GM12878 (cell line): ENCODE measurements at regions not wholly inside any gene's neighbourhood (a gene's known extent, or its start where the extent isn't known, plus 50 kb on each side); places are given as distances from the start of the nearest gene placed in this dataset.

ENCODE experiments used
- ATAC-seq: fragments of 200-7000 bp; cut with Tn5 transposase; 3 replicates; pipeline ENCODE4 v1.9.1; 2020; ENCODE audit warnings: mild to moderate bottlenecking, moderate library complexity
- BruUV-seq: library from RNA; stranded (reverse); fragments of 400-500 nt; replicated peaks from 2 replicates; lab custom pipeline; 2021; lab: Mats Ljungman, UMichigan
- CTCF ChIA-PET: fragments of 300-600 bp; sonication (Branson Sonifier 250); formaldehyde crosslinking; extraction: SDS; loops from one replicate; lab custom pipeline; 2021; ENCODE audit warnings: inconsistent platforms; lab: Yijun Ruan, JAX
- POLR2A ChIA-PET: fragments of 350-600 bp; formaldehyde crosslinking; extraction: SDS; loops from one replicate; lab custom pipeline; 2021; ENCODE audit warnings: inconsistent platforms; lab: Charles Lee
- RAD21 ChIA-PET: fragments of 300-600 bp; sonication (Branson Sonifier 250); formaldehyde crosslinking; loops from one replicate; lab custom pipeline; 2023; ENCODE audit warnings: antibody characterized with exemption; ENCODE audit not compliant: unreplicated experiment; lab: Charles Lee
- SMC1A ChIA-PET: fragments of 300-600 bp; sonication (Branson Sonifier 250); formaldehyde crosslinking; loops from one replicate; lab custom pipeline; 2023; ENCODE audit not compliant: unreplicated experiment, uncharacterized antibody; lab: Charles Lee
- DNase-seq: peaks from one replicate; pipeline ENCODE4 v3.0.0-alpha.2; 2011; ENCODE audit warnings: low read depth, low spot score
- FAIRE-seq: peaks from 3 replicates; lab custom pipeline; 2011; peaks lifted over from hg19 to GRCh38; lab: Jason Lieb, UNC
- H2AFZ ChIP-seq: 2 replicates; pipeline ENCODE4 v1.6.0; 2011; ENCODE audit warnings: low read depth, low read length, control low read depth; ENCODE audit not compliant: control insufficient read depth
- H3K27ac ChIP-seq: 2 replicates; pipeline ENCODE4 v1.5.1; 2011; ENCODE audit warnings: control low read depth; ENCODE audit not compliant: control insufficient read depth, insufficient read depth
- H3K27me3 ChIP-seq, 2 experiments: replicated peaks in 1 of 2; 2 replicates each; pipeline versions ENCODE4 v1.6.0 to v1.6.1; 2011; ENCODE audit warnings: low read length in 1 of 2; ENCODE audit not compliant: control insufficient read depth in 2 of 2, insufficient read depth in 2 of 2
- H3K36me3 ChIP-seq, 2 experiments: 2 replicates each; pipeline ENCODE4 v1.5.1; 2011; ENCODE audit warnings: low read length in 1 of 2; ENCODE audit not compliant: control insufficient read depth in 2 of 2, insufficient read depth in 2 of 2
- H3K4me1 ChIP-seq: 2 replicates; pipeline ENCODE4 v1.6.1; 2011; ENCODE audit warnings: mild to moderate bottlenecking, low read length, moderate library complexity, mixed read lengths; ENCODE audit not compliant: control insufficient read depth, insufficient read depth
- H3K4me2 ChIP-seq: 2 replicates; pipeline ENCODE4 v1.6.0; 2011; ENCODE audit warnings: control low read depth; ENCODE audit not compliant: control insufficient read depth, insufficient read depth
- H3K4me3 ChIP-seq: fragments of 200-600 bp; sonication (generic); 2 replicates; pipeline ENCODE4 v1.5.1; 2016
- H3K79me2 ChIP-seq: 2 replicates; pipeline ENCODE4 v1.6.0; 2011; ENCODE audit warnings: low read length; ENCODE audit not compliant: control insufficient read depth, insufficient read depth
- H3K9ac ChIP-seq: 2 replicates; pipeline ENCODE4 v1.8.0; 2011; ENCODE audit warnings: low read length, control low read depth, mixed read lengths; ENCODE audit not compliant: control insufficient read depth, insufficient read depth
- H3K9me3 ChIP-seq: replicated peaks from 3 replicates; pipeline ENCODE4 v1.5.1; 2011; ENCODE audit warnings: mild to moderate bottlenecking, low read length; ENCODE audit not compliant: control insufficient read depth, insufficient read depth
- H4K20me1 ChIP-seq: 2 replicates; pipeline ENCODE4 v1.6.0; 2011; ENCODE audit not compliant: control insufficient read depth, insufficient read depth
- BMI1 ChIP-seq: fragments of 450-650 bp; IDR thresholded peaks from 2 replicates; pipeline ENCODE4 v1.6.1; 2016; ENCODE audit warnings: mild to moderate bottlenecking, moderate library complexity, borderline replicate concordance
- HDGF ChIP-seq: fragments of 450-650 bp; IDR thresholded peaks from 2 replicates; pipeline ENCODE4 v1.6.1; 2016; ENCODE audit warnings: antibody characterized with exemption
- MEF2B ChIP-seq: fragments of 450-650 bp; IDR thresholded peaks from 2 replicates; pipeline ENCODE4 v1.6.1; 2018; ENCODE audit warnings: mild to moderate bottlenecking, moderate library complexity; ENCODE audit not compliant: partially characterized antibody, poor library complexity, severe bottlenecking
- PML ChIP-seq: IDR thresholded peaks from 2 replicates; pipeline ENCODE4 v1.6.1; 2012; ENCODE audit warnings: low read length, inconsistent platforms
- SMC3 ChIP-seq: IDR thresholded peaks from 2 replicates; pipeline ENCODE4 v1.6.1; 2011; ENCODE audit warnings: low read length, improper control_type of control experiment, borderline replicate concordance
- WGBS: methylation state at CpG from one replicate; pipeline ENCODE4 v1.1.6; 2016; ENCODE audit warnings: low lambda C conversion rate; ENCODE audit not compliant: insufficient replicate concordance, insufficient coverage; ENCODE audit errors: missing lambda C conversion rate; 5-methylcytosine and 5-hydroxymethylcytosine counted together
- in situ Hi-C: fragments of 300-500 bp; cut with MboI; formaldehyde crosslinking; loops from 9 replicates; pipeline ENCODE4 v1.14.3; 2018; ENCODE audit warnings: mixed read lengths
- intact Hi-C: fragments of 100-400 bp; cut with micrococcal nuclease; formaldehyde crosslinking; loops from one replicate; pipeline ENCODE4 v1.14.2; 2022; ENCODE audit not compliant: unreplicated experiment
- TF ChIP-seq, protein P1 (sequence below): fragments of 450-650 bp; IDR thresholded peaks from 2 replicates; pipeline ENCODE4 v1.6.1; 2017; ENCODE audit warnings: borderline replicate concordance

DNA sequence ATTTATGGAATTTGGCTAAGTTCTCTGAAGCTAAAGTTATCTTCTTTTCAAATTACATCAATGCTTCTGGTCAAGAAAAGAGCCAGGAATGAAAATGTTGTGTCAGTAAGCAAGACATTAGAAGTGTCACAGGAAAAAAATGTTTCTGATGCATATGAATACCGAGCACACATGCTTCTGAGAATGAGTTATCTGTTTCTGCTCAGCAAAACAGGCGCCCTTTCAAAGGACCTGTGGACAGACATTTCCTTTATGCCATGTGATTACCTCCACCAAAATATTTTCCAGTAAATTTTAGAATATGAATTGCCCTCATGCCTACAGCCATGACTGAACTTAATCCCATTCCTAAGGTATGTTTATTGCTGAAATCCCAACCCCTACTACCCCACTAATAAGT is 55.4 kb upstream of the RNF180 start:
- no peak overlapping the region for H3K27ac ChIP-seq
- H3K36me3 ChIP-seq = no peaks in the 10 kb centered on the region
- DNase-seq (no peak), FAIRE-seq (no peak)
- H4K20me1 ChIP-seq = no peaks in the 10 kb centered on the region
- SMC1A ChIA-PET = no interaction called here
- intact Hi-C loops = no loop called here
- no peaks in the 10 kb centered on the region for H3K4me1 ChIP-seq
- no peaks in the 10 kb centered on the region for H3K79me2 ChIP-seq
- TF ChIP-seq HDGF (no peak), SMC3 (no peak), PML (no peak)
- TF ChIP-seq, protein P1, sequence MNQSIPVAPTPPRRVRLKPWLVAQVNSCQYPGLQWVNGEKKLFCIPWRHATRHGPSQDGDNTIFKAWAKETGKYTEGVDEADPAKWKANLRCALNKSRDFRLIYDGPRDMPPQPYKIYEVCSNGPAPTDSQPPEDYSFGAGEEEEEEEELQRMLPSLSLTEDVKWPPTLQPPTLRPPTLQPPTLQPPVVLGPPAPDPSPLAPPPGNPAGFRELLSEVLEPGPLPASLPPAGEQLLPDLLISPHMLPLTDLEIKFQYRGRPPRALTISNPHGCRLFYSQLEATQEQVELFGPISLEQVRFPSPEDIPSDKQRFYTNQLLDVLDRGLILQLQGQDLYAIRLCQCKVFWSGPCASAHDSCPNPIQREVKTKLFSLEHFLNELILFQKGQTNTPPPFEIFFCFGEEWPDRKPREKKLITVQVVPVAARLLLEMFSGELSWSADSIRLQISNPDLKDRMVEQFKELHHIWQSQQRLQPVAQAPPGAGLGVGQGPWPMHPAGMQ = no peak
- TF ChIP-seq, all 136 proteins: peak for 0
- WGBS = 0% methylated on average over 2 of the region's 2 CpGs
- Histone ChIP-seq H3K4me3 (no peak overlapping the region), H3K9ac (no peak overlapping the region), H2AFZ (no peak overlapping the region), H3K4me2 (no peak overlapping the region), H3K9me3 (no peaks in the 10 kb centered on the region), H3K27me3 (no peaks in the 10 kb centered on the region)
- in situ Hi-C loops = no loop called here
- ChIA-PET CTCF (no interaction called here), RAD21 (no interaction called here), POLR2A (no interaction called here)
- no TSS peak for BruUV-seq
- no peak for ATAC-seq

- WGBS = 24% methylated on average over 4 of the region's 4 CpGs
- Histone ChIP-seq H3K27me3 (no peaks in the 10 kb centered on the region), H3K9ac (no peak overlapping the region), H4K20me1 (no peaks in the 10 kb centered on the region), H3K4me3 (no peak overlapping the region), H3K4me2 (no peak overlapping the region), H2AFZ (no peak overlapping the region), H3K9me3 (no peaks in the 10 kb centered on the region), H3K27ac (no peak overlapping the region), H3K4me1 (no peaks in the 10 kb centered on the region), H3K79me2 (no peaks in the 10 kb centered on the region), H3K36me3 (no peaks in the 10 kb centered on the region)
- POLR2A ChIA-PET = no interaction called here
- DNase-seq (no peak), ATAC-seq (no peak), FAIRE-seq (no peak)
- SMC1A ChIA-PET = no interaction called here
- in situ Hi-C loops = no loop called here
- CTCF ChIA-PET = no interaction called here
- TF ChIP-seq MEF2B (no peak), BMI1 (peak; percentile 55; the same call in 1 of the 2 replicates)
- BruUV-seq = no TSS peak
- RAD21 ChIA-PET = no interaction called here
- intact Hi-C loops = no loop called here
These were observed 57.0 kb upstream of the RNF180 start for GRCh38 chr5:64108674-64109073.
